ENCODE measurements at regions not wholly inside any gene's neighbourhood (a gene's known extent, or its start where the extent isn't known, plus 50 kb on each side); places are given as distances from the start of the nearest gene placed in this dataset.

DNA sequence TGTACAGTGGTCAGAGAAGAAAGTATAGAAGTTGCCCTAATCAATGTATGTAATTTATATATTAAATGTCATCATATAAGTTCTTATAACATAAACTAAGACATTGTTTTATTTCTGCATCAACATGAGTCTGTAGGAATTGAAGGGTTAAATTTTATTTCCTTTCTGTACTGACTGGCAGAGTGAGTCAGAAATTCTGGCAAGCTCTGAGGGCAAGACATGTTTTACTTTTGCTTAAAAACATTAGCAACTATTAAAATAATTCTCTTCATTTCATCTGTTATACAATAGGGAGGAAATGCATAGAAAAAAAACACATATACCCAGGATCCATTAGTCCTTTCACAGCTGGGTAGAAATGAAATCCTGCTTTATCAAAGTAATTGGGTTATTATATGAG lies 171.4 kb upstream of the ALCAM start:
- no peak for DNase-seq (ENCODE audit: low read depth)
- POLR2A ChIA-PET, result no interaction called here
- CTCF ChIA-PET, result no interaction called here
- TF ChIP-seq, protein P1, sequence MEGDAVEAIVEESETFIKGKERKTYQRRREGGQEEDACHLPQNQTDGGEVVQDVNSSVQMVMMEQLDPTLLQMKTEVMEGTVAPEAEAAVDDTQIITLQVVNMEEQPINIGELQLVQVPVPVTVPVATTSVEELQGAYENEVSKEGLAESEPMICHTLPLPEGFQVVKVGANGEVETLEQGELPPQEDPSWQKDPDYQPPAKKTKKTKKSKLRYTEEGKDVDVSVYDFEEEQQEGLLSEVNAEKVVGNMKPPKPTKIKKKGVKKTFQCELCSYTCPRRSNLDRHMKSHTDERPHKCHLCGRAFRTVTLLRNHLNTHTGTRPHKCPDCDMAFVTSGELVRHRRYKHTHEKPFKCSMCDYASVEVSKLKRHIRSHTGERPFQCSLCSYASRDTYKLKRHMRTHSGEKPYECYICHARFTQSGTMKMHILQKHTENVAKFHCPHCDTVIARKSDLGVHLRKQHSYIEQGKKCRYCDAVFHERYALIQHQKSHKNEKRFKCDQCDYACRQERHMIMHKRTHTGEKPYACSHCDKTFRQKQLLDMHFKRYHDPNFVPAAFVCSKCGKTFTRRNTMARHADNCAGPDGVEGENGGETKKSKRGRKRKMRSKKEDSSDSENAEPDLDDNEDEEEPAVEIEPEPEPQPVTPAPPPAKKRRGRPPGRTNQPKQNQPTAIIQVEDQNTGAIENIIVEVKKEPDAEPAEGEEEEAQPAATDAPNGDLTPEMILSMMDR (IDR thresholded peaks at IDR 0.05; ENCODE audit: insufficient read depth, low read depth, low read length), result no peak
- H3K36me3 ChIP-seq (ENCODE audit: control insufficient read depth, insufficient read depth, low read length), result no peaks in the 10 kb centered on the region
- H3K4me3 ChIP-seq (ENCODE audit: low read depth, low read length), result no peak overlapping the region
- no peaks in the 10 kb centered on the region for H3K27me3 ChIP-seq (ENCODE audit: control insufficient read depth, insufficient read depth, low read length)

GRCh38 chr3:105197863-105198262 lies 168.8 kb upstream of the ALCAM start:
- Histone ChIP-seq H3K36me3 (ENCODE audit: control insufficient read depth, insufficient read depth, low read length) (no peaks in the 10 kb centered on the region), H3K27me3 (ENCODE audit: control insufficient read depth, insufficient read depth, low read length) (no peaks in the 10 kb centered on the region), H3K4me3 (ENCODE audit: low read depth, low read length) (no peak overlapping the region)
- TF ChIP-seq, protein P1 (IDR thresholded peaks at IDR 0.05; ENCODE audit: insufficient read depth, low read depth, low read length), result no peak
- CTCF ChIA-PET, result interaction anchor here (0.9 kb wide), 1 partner anchor 169 kb away, joined by 4 read pairs; the partner anchor contains the start of gene ALCAM
- POLR2A ChIA-PET, result no interaction called here
- no peak for DNase-seq (ENCODE audit: low read depth)

GRCh38 chr3:105199217-105199616 lies 167.5 kb upstream of the ALCAM start:
- H3K36me3 ChIP-seq (ENCODE audit: control insufficient read depth, insufficient read depth, low read length), result no peaks in the 10 kb centered on the region

DNA sequence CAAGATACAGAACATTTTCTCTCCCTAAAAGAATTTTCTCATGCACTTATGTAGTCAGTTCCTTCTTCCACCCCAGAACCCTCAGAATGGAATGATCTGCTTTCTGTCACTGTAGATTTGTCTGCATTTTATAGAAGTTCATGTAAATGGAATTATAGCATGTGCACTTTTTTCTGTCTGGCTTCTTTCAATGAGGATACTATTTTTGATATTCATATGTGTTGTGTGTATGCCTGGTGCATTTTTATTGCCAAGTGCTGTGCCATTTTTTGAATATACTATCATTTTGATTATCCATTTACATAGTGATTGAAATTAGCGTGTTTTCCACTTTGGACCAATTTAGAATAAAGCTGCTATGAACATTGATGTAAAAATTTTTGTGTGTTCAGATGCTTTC lies 156.6 kb upstream of the ALCAM start:
- Histone ChIP-seq H3K36me3 (ENCODE audit: control insufficient read depth, insufficient read depth, low read length) (no peaks in the 10 kb centered on the region), H3K27me3 (ENCODE audit: control insufficient read depth, insufficient read depth, low read length) (no peaks in the 10 kb centered on the region), H3K4me3 (ENCODE audit: low read depth, low read length) (no peak overlapping the region)
- TF ChIP-seq, protein P1 (IDR thresholded peaks at IDR 0.05; ENCODE audit: insufficient read depth, low read depth, low read length), result no peak
- no peak for DNase-seq (ENCODE audit: low read depth)
- ChIA-PET POLR2A (no interaction called here), CTCF (no interaction called here)

More at GRCh38 chr3:105199217-105199616, 167.5 kb upstream of the ALCAM start:
- DNase-seq (ENCODE audit: low read depth), result no peak
- Histone ChIP-seq H3K27me3 (ENCODE audit: control insufficient read depth, insufficient read depth, low read length) (no peaks in the 10 kb centered on the region), H3K4me3 (ENCODE audit: low read depth, low read length) (no peak overlapping the region)
- ChIA-PET CTCF (no interaction called here), POLR2A (no interaction called here)
- TF ChIP-seq, protein P1 (IDR thresholded peaks at IDR 0.05; ENCODE audit: insufficient read depth, low read depth, low read length), result no peak

- no peak for DNase-seq (ENCODE audit: low read depth)
- POLR2A ChIA-PET, result no interaction called here
- H3K4me3 ChIP-seq (ENCODE audit: low read depth, low read length), result no peak overlapping the region
- CTCF ChIA-PET, result no interaction called here
- H3K27me3 ChIP-seq (ENCODE audit: control insufficient read depth, insufficient read depth, low read length), result no peaks in the 10 kb centered on the region
- TF ChIP-seq, protein P1 (IDR thresholded peaks at IDR 0.05; ENCODE audit: insufficient read depth, low read depth, low read length), result no peak
- no peaks in the 10 kb centered on the region for H3K36me3 ChIP-seq (ENCODE audit: control insufficient read depth, insufficient read depth, low read length)
Measured at GRCh38 chr3:105214590-105214989, 152.1 kb upstream of the ALCAM start.

All from BJ (cell line).